ENCODE measurements at regions not wholly inside any gene's neighbourhood (a gene's known extent, or its start where the extent isn't known, plus 50 kb on each side); places are given as distances from the start of the nearest gene placed in this dataset.

- no peak for DNase-seq
Observed at GRCh38 chr16:86986136-86986535, 331.1 kb downstream of the C16orf95 start.

GRCh38 chr16:86986809-86987487, 330.2 kb downstream of the C16orf95 start:
- DNase-seq: no peak

GRCh38 chr16:86987746-86988670, 329.2 kb downstream of the C16orf95 start:
- DNase-seq: no peak

- no peak for DNase-seq
Observed at GRCh38 chr16:86988920-86989696, 328.1 kb downstream of the C16orf95 start.

GRCh38 chr16:86990451-86990850, 326.7 kb downstream of the C16orf95 start:
- DNase-seq: no peak

GRCh38 chr16:86991679-86992078, 325.5 kb downstream of the C16orf95 start:
- no peak for DNase-seq

GRCh38 chr16:86992587-86992986, 324.6 kb downstream of the C16orf95 start:
- DNase-seq: no peak

- DNase-seq: no peak
Observed at GRCh38 chr16:86993426-86994110, 323.6 kb downstream of the C16orf95 start.

- DNase-seq: no peak
Observed at GRCh38 chr16:86994215-86994614, 323.0 kb downstream of the C16orf95 start.

GRCh38 chr16:86994651-86995171, 322.5 kb downstream of the C16orf95 start:
- no peak for DNase-seq

- no peak for DNase-seq
Observed at GRCh38 chr16:86995456-86995855, 321.7 kb downstream of the C16orf95 start.

- no peak for DNase-seq
Observed at GRCh38 chr16:86996081-86996480, 321.1 kb downstream of the C16orf95 start.

- no peak for DNase-seq
Observed at GRCh38 chr16:86997058-86997457, 320.1 kb downstream of the C16orf95 start.

- DNase-seq: no peak
Observed at GRCh38 chr16:86998196-86999001, 318.8 kb downstream of the C16orf95 start.

- DNase-seq: no peak
Observed at GRCh38 chr16:87000001-87000400, 317.2 kb downstream of the C16orf95 start.

GRCh38 chr16:87002717-87003413, 314.3 kb downstream of the C16orf95 start:
- DNase-seq: peak; percentile 40 to 48

GRCh38 chr16:87003414-87003755, 313.8 kb downstream of the C16orf95 start:
- no peak for DNase-seq

GRCh38 chr16:87006021-87006420, 311.2 kb downstream of the C16orf95 start:
- DNase-seq: no peak

GRCh38 chr16:87006789-87007745, 310.1 kb downstream of the C16orf95 start:
- no peak for DNase-seq

GRCh38 chr16:87007907-87008306, 309.3 kb downstream of the C16orf95 start:
- no peak for DNase-seq
